HFF-Myc (cell line): ENCODE measurements at regions not wholly inside any gene's neighbourhood (a gene's known extent, or its start where the extent isn't known, plus 50 kb on each side); places are given as distances from the start of the nearest gene placed in this dataset.
A peak's percentile ranks its signal among the peaks of the same experiment; 100 is the strongest.

Source experiments
- DNase-seq: peaks from one replicate; pipeline ENCODE4 v3.0.0-alpha.2; 2011; ENCODE audit warnings: low read depth; ENCODE audit errors: extremely low read depth
- H3K4me3 ChIP-seq: replicated peaks from 2 replicates; pipeline ENCODE4 v1.5.1; 2011; ENCODE audit warnings: low read depth, mild to moderate bottlenecking, control low read depth, low read length
- TF ChIP-seq, protein P1 (sequence below): IDR thresholded peaks from 2 replicates; pipeline ENCODE4 v1.5.1; 2012; ENCODE audit warnings: mild to moderate bottlenecking, low read depth, low read length, control low read depth; ENCODE audit errors: missing control alignments

DNA sequence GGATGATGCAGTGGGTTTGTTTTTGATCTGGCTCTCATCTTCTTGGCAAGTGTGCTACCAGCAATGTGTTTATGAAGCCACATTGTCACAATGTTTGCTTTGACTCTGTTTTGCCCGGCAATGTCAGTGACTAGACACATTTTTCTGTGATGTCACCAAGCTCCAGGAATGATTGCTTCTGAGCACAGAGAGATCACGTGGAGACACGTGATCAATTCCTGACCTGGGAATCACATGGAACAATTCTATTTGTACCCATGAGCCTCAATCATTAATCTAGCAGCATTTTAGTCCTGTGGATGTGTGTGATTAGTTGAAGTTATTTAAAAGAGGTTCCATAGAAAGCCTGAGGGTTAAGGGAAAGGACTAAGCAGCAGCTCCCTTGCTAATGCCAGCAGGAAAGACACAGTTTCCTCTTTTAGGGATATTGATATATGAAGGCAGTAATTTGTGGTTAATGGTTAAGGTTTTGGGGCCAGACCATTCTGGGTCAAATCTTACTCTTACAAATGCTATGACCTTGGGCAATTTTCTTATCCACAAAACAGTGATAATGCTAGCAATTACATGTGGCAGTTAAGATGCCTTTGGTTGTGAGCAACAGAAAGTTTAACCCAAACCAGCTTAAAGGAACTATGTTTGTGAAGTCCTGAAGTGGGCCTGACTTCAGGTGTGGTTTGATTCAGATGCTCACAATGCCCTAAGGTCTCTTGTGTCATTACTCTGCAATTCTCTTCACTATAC is 59.0 kb downstream of the FASLG start:
- TF ChIP-seq, protein P1, sequence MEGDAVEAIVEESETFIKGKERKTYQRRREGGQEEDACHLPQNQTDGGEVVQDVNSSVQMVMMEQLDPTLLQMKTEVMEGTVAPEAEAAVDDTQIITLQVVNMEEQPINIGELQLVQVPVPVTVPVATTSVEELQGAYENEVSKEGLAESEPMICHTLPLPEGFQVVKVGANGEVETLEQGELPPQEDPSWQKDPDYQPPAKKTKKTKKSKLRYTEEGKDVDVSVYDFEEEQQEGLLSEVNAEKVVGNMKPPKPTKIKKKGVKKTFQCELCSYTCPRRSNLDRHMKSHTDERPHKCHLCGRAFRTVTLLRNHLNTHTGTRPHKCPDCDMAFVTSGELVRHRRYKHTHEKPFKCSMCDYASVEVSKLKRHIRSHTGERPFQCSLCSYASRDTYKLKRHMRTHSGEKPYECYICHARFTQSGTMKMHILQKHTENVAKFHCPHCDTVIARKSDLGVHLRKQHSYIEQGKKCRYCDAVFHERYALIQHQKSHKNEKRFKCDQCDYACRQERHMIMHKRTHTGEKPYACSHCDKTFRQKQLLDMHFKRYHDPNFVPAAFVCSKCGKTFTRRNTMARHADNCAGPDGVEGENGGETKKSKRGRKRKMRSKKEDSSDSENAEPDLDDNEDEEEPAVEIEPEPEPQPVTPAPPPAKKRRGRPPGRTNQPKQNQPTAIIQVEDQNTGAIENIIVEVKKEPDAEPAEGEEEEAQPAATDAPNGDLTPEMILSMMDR, result no peak
- H3K4me3 ChIP-seq, result no peak overlapping the region
- DNase-seq, result no peak

DNA sequence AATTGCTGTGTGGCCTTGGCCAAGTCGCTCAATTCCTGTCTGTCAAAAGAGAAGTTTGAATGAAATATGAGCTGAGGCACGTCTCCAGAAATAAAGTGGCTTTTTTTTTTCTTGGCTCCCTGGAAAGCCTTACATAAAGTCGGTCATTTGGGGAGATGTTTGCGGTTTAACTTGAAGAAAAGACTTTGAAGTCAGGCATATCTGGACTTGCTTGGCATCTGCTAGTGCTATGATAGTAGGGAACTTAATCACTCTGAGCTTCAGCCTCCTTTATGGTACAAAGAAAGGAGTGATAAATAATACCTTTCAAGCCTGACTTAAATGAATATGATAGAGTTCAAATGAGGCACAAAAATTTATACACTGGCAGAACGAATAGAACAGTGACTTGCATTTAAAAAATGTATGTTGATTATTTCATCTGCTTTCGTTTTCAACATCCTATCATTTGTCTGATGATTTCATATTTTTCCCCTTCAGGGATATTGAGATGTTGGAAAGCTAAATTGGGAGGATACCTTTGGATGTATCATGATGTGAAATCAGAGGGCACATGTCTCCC is 60.2 kb downstream of the FASLG start:
- H3K4me3 ChIP-seq, result no peak overlapping the region
- DNase-seq, result no peak
- TF ChIP-seq, protein P1, result no peak

DNA sequence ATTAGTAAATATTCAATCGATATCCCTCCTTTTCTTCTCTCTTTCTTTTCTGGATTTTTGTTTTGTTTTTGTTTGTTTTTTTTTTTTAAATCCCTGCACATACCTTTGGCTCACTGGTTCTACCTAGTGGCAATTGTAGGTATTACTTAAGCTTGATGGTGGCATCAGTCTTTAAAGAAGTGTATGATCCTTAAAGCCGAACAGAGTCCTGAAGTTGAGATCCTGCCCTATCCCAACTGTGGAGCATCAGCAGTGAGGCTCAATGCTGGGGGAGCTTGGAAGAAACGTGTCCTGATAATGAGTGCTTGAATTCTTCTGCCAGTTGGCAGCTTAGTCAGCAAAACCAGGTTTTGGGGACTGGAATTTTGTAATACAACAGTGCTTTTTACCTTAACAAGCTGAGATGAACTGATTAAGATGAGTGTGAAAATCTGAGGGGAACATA is 60.8 kb downstream of the FASLG start:
- peak; percentile 31 for DNase-seq
- no peak overlapping the region for H3K4me3 ChIP-seq
- TF ChIP-seq, protein P1, result peak; percentile 61

DNA sequence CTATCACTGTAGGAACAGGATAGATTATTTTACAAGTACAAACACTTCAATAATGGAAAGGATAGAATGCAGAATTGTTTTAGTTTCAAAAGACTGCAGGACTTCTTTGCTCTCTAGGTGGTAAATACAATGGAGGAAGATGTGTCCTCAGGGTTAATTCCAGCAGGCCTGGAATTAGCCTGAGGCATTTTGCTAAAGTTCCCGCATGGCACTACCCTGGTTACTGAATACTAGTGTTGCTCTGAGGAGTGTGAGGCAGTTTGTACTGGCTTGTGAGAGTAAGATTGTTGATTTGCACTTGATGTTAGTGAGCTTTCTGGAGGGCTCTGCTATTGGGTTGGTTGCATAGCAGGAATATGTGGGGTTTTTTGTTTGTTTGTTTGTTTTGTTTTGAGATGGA is 61.4 kb downstream of the FASLG start:
- TF ChIP-seq, protein P1, result no peak
- no peak overlapping the region for H3K4me3 ChIP-seq
- no peak for DNase-seq

DNA sequence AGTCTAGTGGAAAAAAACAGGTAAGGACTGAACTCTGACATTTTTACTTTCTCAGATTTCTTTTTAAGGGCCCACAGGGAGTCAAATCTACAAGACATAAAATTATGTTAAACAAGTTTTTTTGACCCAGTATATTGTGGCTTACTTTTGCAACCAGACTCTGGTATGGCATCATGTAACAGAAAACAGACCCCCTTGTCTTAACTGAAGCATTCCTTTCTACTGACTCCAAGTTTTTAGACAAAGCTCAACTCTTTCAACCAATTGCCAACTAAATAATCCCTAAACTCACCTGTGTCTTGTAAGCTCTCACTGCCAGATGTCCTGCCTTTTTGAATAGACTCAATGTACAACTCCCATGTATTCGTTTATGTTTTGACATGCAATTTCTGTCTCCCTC is 64.3 kb downstream of the FASLG start:
- no peak for DNase-seq
- TF ChIP-seq, protein P1, result no peak
- H3K4me3 ChIP-seq, result no peak overlapping the region

DNA sequence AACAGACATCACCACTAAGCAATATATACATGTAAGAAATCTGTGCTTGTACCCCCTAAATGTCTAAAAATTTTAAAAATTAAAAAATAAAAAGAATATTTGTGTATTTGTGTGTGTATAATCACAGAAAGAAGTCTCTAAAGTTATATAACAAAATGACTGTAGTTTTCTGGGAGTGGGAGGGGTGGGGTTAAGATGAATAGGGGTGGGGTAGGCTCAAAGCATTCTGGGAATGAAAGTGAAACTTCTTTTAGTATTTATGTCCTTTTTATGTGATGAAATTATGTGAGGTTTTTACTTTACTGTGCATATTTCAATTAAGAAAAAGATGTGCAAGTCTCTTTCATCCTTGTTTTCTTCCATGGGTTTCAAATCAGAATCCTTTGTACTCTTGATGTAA is 65.3 kb downstream of the FASLG start:
- no peak overlapping the region for H3K4me3 ChIP-seq
- TF ChIP-seq, protein P1, result no peak
- no peak for DNase-seq
